Fibroblast of lung (primary cell): ENCODE measurements at regions not wholly inside any gene's neighbourhood (a gene's known extent, or its start where the extent isn't known, plus 50 kb on each side); places are given as distances from the start of the nearest gene placed in this dataset.

ENCODE experiments used
- DNase-seq, 2 donors: peaks; one replicate each; pipeline versions ENCODE4 v3.0.0 to v3.0.0-alpha.2; 2010; ENCODE audit warnings: low read depth in 2 of 2
- H2AFZ ChIP-seq: 2 replicates; pipeline ENCODE4 v1.5.1; 2012; ENCODE audit warnings: low read length, control low read depth, inconsistent platforms
- H3K27ac ChIP-seq: 2 replicates; pipeline ENCODE4 v1.5.1; 2011; ENCODE audit warnings: low read length, control low read depth; ENCODE audit not compliant: insufficient read depth
- H3K27me3 ChIP-seq: 2 replicates; pipeline ENCODE4 v1.5.1; 2011; ENCODE audit warnings: mild to moderate bottlenecking, low read length; ENCODE audit not compliant: control insufficient read depth, insufficient read depth
- H3K36me3 ChIP-seq: 2 replicates; pipeline ENCODE4 v1.5.1; 2011; ENCODE audit warnings: low read length; ENCODE audit not compliant: control insufficient read depth, insufficient read depth
- H3K4me1 ChIP-seq: 2 replicates; pipeline ENCODE4 v1.5.1; 2011; ENCODE audit warnings: low read length; ENCODE audit not compliant: control insufficient read depth, insufficient read depth; ENCODE audit errors: extremely low read depth
- H3K4me2 ChIP-seq: 2 replicates; pipeline ENCODE4 v1.5.1; 2011; ENCODE audit warnings: low read length, control low read depth; ENCODE audit not compliant: insufficient read depth; ENCODE audit errors: extremely low read depth
- H3K4me3 ChIP-seq, 4 experiments: fragments of 200-600 bp in 1 of 4; sonication (generic) in 1 of 4; replicated peaks in 1 of 4; 2 replicates each; pipeline ENCODE4 v1.5.1; 2011 to 2016; ENCODE audit warnings: low read length in 4 of 4, low read depth in 3 of 4, mild to moderate bottlenecking in 3 of 4, control low read depth in 2 of 4, inconsistent platforms in 1 of 4, mixed read lengths in 1 of 4; ENCODE audit not compliant: insufficient read depth in 1 of 4; ENCODE audit errors: control extremely low read depth in 1 of 4
- H3K79me2 ChIP-seq: 2 replicates; pipeline ENCODE4 v1.5.1; 2012; ENCODE audit warnings: mild to moderate bottlenecking, low read length, inconsistent platforms; ENCODE audit not compliant: control insufficient read depth, insufficient read depth
- H3K9ac ChIP-seq: 2 replicates; pipeline ENCODE4 v1.5.1; 2011; ENCODE audit warnings: mild to moderate bottlenecking, low read length, control low read depth; ENCODE audit not compliant: insufficient read depth
- H3K9me3 ChIP-seq: 2 replicates; pipeline ENCODE4 v1.5.1; 2012; ENCODE audit warnings: low read depth, low read length; ENCODE audit not compliant: control insufficient read depth, insufficient read depth
- H4K20me1 ChIP-seq: 2 replicates; pipeline ENCODE4 v1.5.1; 2011; ENCODE audit warnings: low read length; ENCODE audit not compliant: control insufficient read depth, insufficient read depth; ENCODE audit errors: extremely low read depth
- CTCF ChIP-seq, 2 donors: IDR thresholded peaks in 1 of 2; conservative IDR thresholded peaks in 1 of 2; 1 replicate in 1 of 2; 2 replicates in 1 of 2; pipeline ENCODE4 v1.5.1; 2011 to 2012; ENCODE audit warnings: low read length in 2 of 2, control low read depth in 1 of 2, inconsistent platforms in 1 of 2, low read depth in 1 of 2, mild to moderate bottlenecking in 1 of 2
- EZH2 ChIP-seq: IDR thresholded peaks from 2 replicates; pipeline ENCODE4 v1.5.1; 2012; ENCODE audit warnings: low read length, control low read depth, mild to moderate bottlenecking; ENCODE audit errors: missing control alignments

GRCh38 chr5:89043676-89044075 is 160.7 kb upstream of the MEF2C start:
- Histone ChIP-seq H3K79me2 (no peaks in the 10 kb centered on the region), H3K27me3 (no peaks in the 10 kb centered on the region), H3K4me2 (no peak overlapping the region), H3K4me3 (no peak overlapping the region), H3K27ac (no peak overlapping the region), H3K9ac (no peak overlapping the region), H3K36me3 (no peaks in the 10 kb centered on the region), H3K4me1 (no peaks in the 10 kb centered on the region), H4K20me1 (no peaks in the 10 kb centered on the region), H2AFZ (no peak overlapping the region), H3K9me3 (no peaks in the 10 kb centered on the region)
- no peak for TF ChIP-seq CTCF (conservative IDR thresholded peaks at IDR 0.05 in 1 of 2, IDR thresholded peaks at IDR 0.05 in 1 of 2; ENCODE audit: low read depth in 1 of 2, low read length in 2 of 2)
- TF ChIP-seq EZH2 = no peak
- peak in 1 of 2 donors; percentile 82 for DNase-seq

GRCh38 chr5:89042746-89043145 is 159.8 kb upstream of the MEF2C start:
- H3K4me1 ChIP-seq = no peaks in the 10 kb centered on the region
- H3K36me3 ChIP-seq = no peaks in the 10 kb centered on the region
- H3K79me2 ChIP-seq = no peaks in the 10 kb centered on the region
- H3K9ac ChIP-seq = no peak overlapping the region
- no peaks in the 10 kb centered on the region for H4K20me1 ChIP-seq
- no peak overlapping the region for H3K4me2 ChIP-seq
- H2AFZ ChIP-seq = no peak overlapping the region
- H3K27ac ChIP-seq = no peak overlapping the region
- H3K27me3 ChIP-seq = no peaks in the 10 kb centered on the region
- no peak for DNase-seq
- H3K4me3 ChIP-seq = no peak overlapping the region
- no peaks in the 10 kb centered on the region for H3K9me3 ChIP-seq
- no peak for TF ChIP-seq CTCF (conservative IDR thresholded peaks at IDR 0.05 in 1 of 2, IDR thresholded peaks at IDR 0.05 in 1 of 2; ENCODE audit: low read depth in 1 of 2, low read length in 2 of 2)
- no peak for TF ChIP-seq EZH2

- no peaks in the 10 kb centered on the region for H3K4me1 ChIP-seq
- no peak overlapping the region for H3K4me3 ChIP-seq
- H3K27ac ChIP-seq = no peak overlapping the region
- no peaks in the 10 kb centered on the region for H3K27me3 ChIP-seq
- H3K4me2 ChIP-seq = no peak overlapping the region
- no peak overlapping the region for H2AFZ ChIP-seq
- no peaks in the 10 kb centered on the region for H4K20me1 ChIP-seq
- no peak for TF ChIP-seq CTCF (conservative IDR thresholded peaks at IDR 0.05 in 1 of 2, IDR thresholded peaks at IDR 0.05 in 1 of 2; ENCODE audit: low read depth in 1 of 2, low read length in 2 of 2)
- no peak for TF ChIP-seq EZH2
- no peaks in the 10 kb centered on the region for H3K79me2 ChIP-seq
- H3K9ac ChIP-seq = no peak overlapping the region
- H3K36me3 ChIP-seq = no peaks in the 10 kb centered on the region
- no peaks in the 10 kb centered on the region for H3K9me3 ChIP-seq
- DNase-seq = no peak
These were observed 159.0 kb upstream of the MEF2C start for GRCh38 chr5:89041976-89042375.
